ENCODE measurements at regions not wholly inside any gene's neighbourhood (a gene's known extent, or its start where the extent isn't known, plus 50 kb on each side); places are given as distances from the start of the nearest gene placed in this dataset.

- no peak overlapping the region for H2BK15ac ChIP-seq (replicated peaks; ENCODE audit: low read depth)
- no peak overlapping the region for H3K9ac ChIP-seq (ENCODE audit: low read length)
- H3K27ac ChIP-seq (ENCODE audit: low read depth, low read length), result no peak overlapping the region
- H3K36me3 ChIP-seq (ENCODE audit: control insufficient read depth, insufficient read depth, low read length), result no peaks in the 10 kb centered on the region
- H2BK5ac ChIP-seq (ENCODE audit: low read length), result no peak overlapping the region
- H3K4ac ChIP-seq (ENCODE audit: low read depth, low read length), result no peak overlapping the region
- DNase-seq, result no peak
- H3K56ac ChIP-seq (ENCODE audit: low read length), result no peak overlapping the region
- H3K4me2 ChIP-seq (ENCODE audit: low read length), result no peak overlapping the region
- H2AK5ac ChIP-seq (ENCODE audit: low read length), result no peak overlapping the region
- H3K4me3 ChIP-seq (ENCODE audit: low read length), result no peak overlapping the region
- H4K8ac ChIP-seq (ENCODE audit: low read depth, low read length), result no peak overlapping the region
- H3K18ac ChIP-seq (ENCODE audit: low read length), result no peak overlapping the region
- no peaks in the 10 kb centered on the region for H3K27me3 ChIP-seq (ENCODE audit: insufficient read depth, low read length, poor library complexity)
- H3K23ac ChIP-seq (ENCODE audit: low read length), result no peak overlapping the region
- H2BK120ac ChIP-seq (ENCODE audit: low read depth, low read length), result no peak overlapping the region
- H4K5ac ChIP-seq (ENCODE audit: low read length), result no peak overlapping the region
- H3K79me2 ChIP-seq (ENCODE audit: control insufficient read depth, insufficient read depth, low read length), result no peaks in the 10 kb centered on the region
- WGBS (ENCODE audit: extremely low coverage, insufficient coverage, low lambda C conversion rate), result no CpG with 5 or more reads among the region's 2 CpGs
- H3K4me1 ChIP-seq (ENCODE audit: control insufficient read depth, low read depth, low read length), result no peaks in the 10 kb centered on the region
- no peaks in the 10 kb centered on the region for H3K79me1 ChIP-seq (ENCODE audit: low read length)
These were observed 89.7 kb upstream of the CARD18 start for GRCh38 chr11:105229257-105229656.

GRCh38 chr11:105227363-105227762 is 87.8 kb upstream of the CARD18 start:
- Histone ChIP-seq H3K79me2 (ENCODE audit: control insufficient read depth, insufficient read depth, low read length) (no peaks in the 10 kb centered on the region), H3K23ac (ENCODE audit: low read length) (no peak overlapping the region), H3K4me3 (ENCODE audit: low read length) (no peak overlapping the region), H4K5ac (ENCODE audit: low read length) (no peak overlapping the region), H3K18ac (ENCODE audit: low read length) (no peak overlapping the region), H3K27ac (ENCODE audit: low read depth, low read length) (no peak overlapping the region), H2BK5ac (ENCODE audit: low read length) (no peak overlapping the region), H3K56ac (ENCODE audit: low read length) (no peak overlapping the region), H3K79me1 (ENCODE audit: low read length) (no peaks in the 10 kb centered on the region), H3K4me1 (ENCODE audit: control insufficient read depth, low read depth, low read length) (no peaks in the 10 kb centered on the region), H2BK15ac (replicated peaks; ENCODE audit: low read depth) (no peak overlapping the region), H3K4ac (ENCODE audit: low read depth, low read length) (no peak overlapping the region), H3K36me3 (ENCODE audit: control insufficient read depth, insufficient read depth, low read length) (no peaks in the 10 kb centered on the region), H2BK120ac (ENCODE audit: low read depth, low read length) (no peak overlapping the region), H4K8ac (ENCODE audit: low read depth, low read length) (no peak overlapping the region), H3K4me2 (ENCODE audit: low read length) (no peak overlapping the region), H2AK5ac (ENCODE audit: low read length) (no peak overlapping the region), H3K9ac (ENCODE audit: low read length) (no peak overlapping the region), H3K27me3 (ENCODE audit: insufficient read depth, low read length, poor library complexity) (no peaks in the 10 kb centered on the region)
- no peak for DNase-seq

- no peaks in the 10 kb centered on the region for H3K79me1 ChIP-seq (ENCODE audit: low read length)
- H3K27ac ChIP-seq (ENCODE audit: low read depth, low read length), result no peak overlapping the region
- no peak overlapping the region for H3K18ac ChIP-seq (ENCODE audit: low read length)
- no peak overlapping the region for H3K4me2 ChIP-seq (ENCODE audit: low read length)
- WGBS (ENCODE audit: extremely low coverage, insufficient coverage, low lambda C conversion rate), result no CpG with 5 or more reads among the region's 2 CpGs
- no peak overlapping the region for H2BK15ac ChIP-seq (replicated peaks; ENCODE audit: low read depth)
- no peaks in the 10 kb centered on the region for H3K36me3 ChIP-seq (ENCODE audit: control insufficient read depth, insufficient read depth, low read length)
- no peak overlapping the region for H4K5ac ChIP-seq (ENCODE audit: low read length)
- H3K4me3 ChIP-seq (ENCODE audit: low read length), result no peak overlapping the region
- no peaks in the 10 kb centered on the region for H3K79me2 ChIP-seq (ENCODE audit: control insufficient read depth, insufficient read depth, low read length)
- no peak overlapping the region for H2BK120ac ChIP-seq (ENCODE audit: low read depth, low read length)
- no peak for DNase-seq
- H3K56ac ChIP-seq (ENCODE audit: low read length), result no peak overlapping the region
- no peak overlapping the region for H4K8ac ChIP-seq (ENCODE audit: low read depth, low read length)
- no peak overlapping the region for H2AK5ac ChIP-seq (ENCODE audit: low read length)
- H3K4ac ChIP-seq (ENCODE audit: low read depth, low read length), result no peak overlapping the region
- no peak overlapping the region for H2BK5ac ChIP-seq (ENCODE audit: low read length)
- no peaks in the 10 kb centered on the region for H3K4me1 ChIP-seq (ENCODE audit: control insufficient read depth, low read depth, low read length)
- no peak overlapping the region for H3K9ac ChIP-seq (ENCODE audit: low read length)
- no peaks in the 10 kb centered on the region for H3K27me3 ChIP-seq (ENCODE audit: insufficient read depth, low read length, poor library complexity)
- no peak overlapping the region for H3K23ac ChIP-seq (ENCODE audit: low read length)
These were observed 87.2 kb upstream of the CARD18 start for GRCh38 chr11:105226766-105227165.

DNA sequence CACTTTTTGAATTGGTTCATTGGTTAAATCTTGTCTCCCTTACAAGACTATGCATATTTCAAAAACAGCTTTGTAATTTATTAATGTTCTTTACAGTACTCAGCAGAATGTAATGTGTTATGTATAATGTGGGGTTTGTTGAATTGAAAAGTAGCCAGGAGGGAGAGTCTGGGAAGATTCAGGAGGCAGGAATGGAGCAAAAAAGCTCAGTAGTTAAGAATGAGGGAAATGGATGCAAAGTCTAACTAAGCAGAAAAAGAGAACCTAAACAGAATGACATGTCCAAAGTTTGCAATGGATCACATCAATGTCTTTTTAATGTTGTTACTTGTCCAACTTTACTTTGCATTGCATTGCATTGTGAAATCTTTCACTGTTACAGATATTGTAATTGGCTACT is 86.5 kb upstream of the CARD18 start:
- H3K4me2 ChIP-seq (ENCODE audit: low read length), result no peak overlapping the region
- no peak overlapping the region for H3K18ac ChIP-seq (ENCODE audit: low read length)
- no peak overlapping the region for H3K23ac ChIP-seq (ENCODE audit: low read length)
- no peak overlapping the region for H4K5ac ChIP-seq (ENCODE audit: low read length)
- H2BK120ac ChIP-seq (ENCODE audit: low read depth, low read length), result no peak overlapping the region
- no peak overlapping the region for H2BK15ac ChIP-seq (replicated peaks; ENCODE audit: low read depth)
- H3K4me3 ChIP-seq (ENCODE audit: low read length), result no peak overlapping the region
- H3K4ac ChIP-seq (ENCODE audit: low read depth, low read length), result no peak overlapping the region
- no peaks in the 10 kb centered on the region for H3K4me1 ChIP-seq (ENCODE audit: control insufficient read depth, low read depth, low read length)
- DNase-seq, result no peak
- H3K79me2 ChIP-seq (ENCODE audit: control insufficient read depth, insufficient read depth, low read length), result no peaks in the 10 kb centered on the region
- H2AK5ac ChIP-seq (ENCODE audit: low read length), result no peak overlapping the region
- H3K9ac ChIP-seq (ENCODE audit: low read length), result no peak overlapping the region
- H3K36me3 ChIP-seq (ENCODE audit: control insufficient read depth, insufficient read depth, low read length), result no peaks in the 10 kb centered on the region
- H2BK5ac ChIP-seq (ENCODE audit: low read length), result no peak overlapping the region
- H3K27ac ChIP-seq (ENCODE audit: low read depth, low read length), result no peak overlapping the region
- H3K56ac ChIP-seq (ENCODE audit: low read length), result no peak overlapping the region
- H3K27me3 ChIP-seq (ENCODE audit: insufficient read depth, low read length, poor library complexity), result no peaks in the 10 kb centered on the region
- no peak overlapping the region for H4K8ac ChIP-seq (ENCODE audit: low read depth, low read length)
- H3K79me1 ChIP-seq (ENCODE audit: low read length), result no peaks in the 10 kb centered on the region

GRCh38 chr11:105224482-105225253 is 85.1 kb upstream of the CARD18 start:
- Histone ChIP-seq H2AK5ac (ENCODE audit: low read length) (no peak overlapping the region), H3K27ac (ENCODE audit: low read depth, low read length) (no peak overlapping the region), H3K4ac (ENCODE audit: low read depth, low read length) (no peak overlapping the region), H2BK120ac (ENCODE audit: low read depth, low read length) (no peak overlapping the region), H2BK5ac (ENCODE audit: low read length) (no peak overlapping the region), H3K9ac (ENCODE audit: low read length) (no peak overlapping the region), H3K79me1 (ENCODE audit: low read length) (no peaks in the 10 kb centered on the region), H3K18ac (ENCODE audit: low read length) (no peak overlapping the region), H3K56ac (ENCODE audit: low read length) (no peak overlapping the region), H3K36me3 (ENCODE audit: control insufficient read depth, insufficient read depth, low read length) (no peaks in the 10 kb centered on the region), H3K23ac (ENCODE audit: low read length) (no peak overlapping the region), H4K8ac (ENCODE audit: low read depth, low read length) (no peak overlapping the region), H3K4me2 (ENCODE audit: low read length) (no peak overlapping the region), H2BK15ac (replicated peaks; ENCODE audit: low read depth) (no peak overlapping the region), H3K27me3 (ENCODE audit: insufficient read depth, low read length, poor library complexity) (no peaks in the 10 kb centered on the region), H3K4me3 (ENCODE audit: low read length) (no peak overlapping the region), H3K4me1 (ENCODE audit: control insufficient read depth, low read depth, low read length) (no peaks in the 10 kb centered on the region), H3K79me2 (ENCODE audit: control insufficient read depth, insufficient read depth, low read length) (no peaks in the 10 kb centered on the region), H4K5ac (ENCODE audit: low read length) (no peak overlapping the region)
- DNase-seq, result no peak
- WGBS (ENCODE audit: extremely low coverage, insufficient coverage, low lambda C conversion rate), result no CpG with 5 or more reads among the region's 4 CpGs

- Histone ChIP-seq H2AK5ac (ENCODE audit: low read length) (no peak overlapping the region), H3K18ac (ENCODE audit: low read length) (no peak overlapping the region), H2BK5ac (ENCODE audit: low read length) (no peak overlapping the region), H3K4me1 (ENCODE audit: control insufficient read depth, low read depth, low read length) (no peaks in the 10 kb centered on the region), H3K79me2 (ENCODE audit: control insufficient read depth, insufficient read depth, low read length) (no peaks in the 10 kb centered on the region), H4K8ac (ENCODE audit: low read depth, low read length) (no peak overlapping the region), H3K27ac (ENCODE audit: low read depth, low read length) (no peak overlapping the region), H3K4me2 (ENCODE audit: low read length) (no peak overlapping the region), H3K27me3 (ENCODE audit: insufficient read depth, low read length, poor library complexity) (no peaks in the 10 kb centered on the region), H2BK120ac (ENCODE audit: low read depth, low read length) (no peak overlapping the region), H3K23ac (ENCODE audit: low read length) (no peak overlapping the region), H4K5ac (ENCODE audit: low read length) (no peak overlapping the region), H3K79me1 (ENCODE audit: low read length) (no peaks in the 10 kb centered on the region), H2BK15ac (replicated peaks; ENCODE audit: low read depth) (no peak overlapping the region), H3K36me3 (ENCODE audit: control insufficient read depth, insufficient read depth, low read length) (no peaks in the 10 kb centered on the region), H3K56ac (ENCODE audit: low read length) (no peak overlapping the region), H3K4me3 (ENCODE audit: low read length) (no peak overlapping the region), H3K4ac (ENCODE audit: low read depth, low read length) (no peak overlapping the region), H3K9ac (ENCODE audit: low read length) (no peak overlapping the region)
- no peak for DNase-seq
- WGBS (ENCODE audit: extremely low coverage, insufficient coverage, low lambda C conversion rate), result no CpG with 5 or more reads among the region's 5 CpGs
These were observed 80.6 kb upstream of the CARD18 start for GRCh38 chr11:105220121-105220520.
